ENCODE measurements at regions not wholly inside any gene's neighbourhood (a gene's known extent, or its start where the extent isn't known, plus 50 kb on each side); places are given as distances from the start of the nearest gene placed in this dataset.

DNA sequence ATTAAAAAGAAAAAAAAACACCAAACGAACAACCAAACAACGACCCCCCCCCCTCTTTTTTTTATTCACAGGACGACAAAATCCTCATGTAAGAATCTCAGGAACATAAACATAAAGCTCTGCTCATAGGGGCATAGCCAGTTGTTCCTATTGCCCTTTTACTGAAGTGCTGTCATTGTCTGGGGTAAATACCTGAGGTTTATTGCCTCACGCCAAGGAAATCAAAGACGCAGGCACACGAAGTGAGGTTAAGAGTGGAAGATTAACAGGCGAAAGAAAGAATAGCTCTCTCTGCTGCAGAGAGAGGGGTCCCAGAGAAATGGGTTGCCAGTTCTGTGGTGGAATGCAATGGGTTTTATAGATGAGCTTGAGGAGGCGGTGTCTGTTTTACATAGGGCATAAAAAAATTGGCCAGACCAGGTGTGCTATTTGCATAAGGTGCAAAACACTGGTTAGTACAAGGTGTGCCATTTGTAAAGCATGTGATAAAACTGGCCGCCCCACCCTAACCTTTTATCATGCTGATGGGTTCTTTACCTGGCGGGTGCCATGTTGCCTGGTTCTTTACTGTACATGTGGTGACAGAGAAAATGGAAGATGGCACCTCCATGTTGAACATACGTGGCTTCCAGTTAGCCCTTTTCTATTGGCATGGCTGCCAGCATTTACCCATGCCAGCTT is 257.6 kb upstream of the ZPLD1 start:
- POLR2A ChIA-PET = no interaction called here

DNA sequence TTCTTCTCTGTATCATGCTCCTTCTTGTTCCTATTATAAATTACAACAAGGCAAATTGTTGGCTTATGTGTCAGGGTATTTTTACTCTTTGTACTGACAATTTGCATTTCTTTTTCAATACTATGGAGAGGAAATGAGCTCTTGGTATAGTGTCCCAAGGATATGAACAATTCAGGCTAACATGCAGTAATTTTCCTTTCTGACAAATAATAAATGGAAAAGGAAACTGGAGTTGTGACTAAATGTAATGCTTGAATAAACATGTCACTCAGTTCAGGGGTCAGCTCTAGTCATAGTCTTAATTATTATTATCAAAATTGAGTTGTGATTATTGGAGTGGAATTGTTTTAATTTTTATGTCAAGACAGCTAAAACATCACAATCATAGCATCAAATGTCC is 256.0 kb upstream of the ZPLD1 start:
- CTCF ChIA-PET = interaction anchor here (0.7 to 1.5 kb wide), 2 partner anchors 46 to 338 kb away, joined by 3 to 5 read pairs; no protein-coding TSS in a partner anchor
- Histone ChIP-seq H3K27ac (ENCODE audit: low read depth in 2 of 2, low read length in 1 of 2) (peak overlapping the region; percentile 90 to 95; a peak in 3 of 4 replicates), H3K4me1 (ENCODE audit: control insufficient read depth in 1 of 2, insufficient read depth in 2 of 2, low read depth in 1 of 2, low read length in 1 of 2) (peaks cover 30 to 52% of the 10 kb centered on the region in 2 experiments), H3K9me3 (no peaks in the 10 kb centered on the region), H3K36me3 (replicated peaks in 1 of 2; ENCODE audit: control insufficient read depth in 1 of 2, insufficient read depth in 2 of 2, low read length in 1 of 2) (no peaks in the 10 kb centered on the region), H3K9ac (peak overlapping the region; percentile 75; the same call in 1 of the 2 replicates), H2AFZ (ENCODE audit: low read depth) (no peak overlapping the region; the same call in 1 of the 2 replicates), H3F3A (replicated peaks; ENCODE audit: insufficient read depth) (peaks cover 36% of the 10 kb centered on the region), H3K4me2 (peak overlapping the region; percentile 63; the same call in 1 of the 2 replicates), H4K20me1 (ENCODE audit: insufficient read depth) (no peaks in the 10 kb centered on the region), H3K27me3 (ENCODE audit: insufficient read depth) (no peaks in the 10 kb centered on the region), H3K79me2 (ENCODE audit: insufficient read depth) (no peaks in the 10 kb centered on the region), H3K4me3 (ENCODE audit: low read depth in 2 of 2, low read length in 1 of 2) (no peak overlapping the region), H3K9me2 (no peaks in the 10 kb centered on the region)
- POLR2A ChIA-PET = no interaction called here
- DNase-seq = no peak
- TF ChIP-seq, protein P1, sequence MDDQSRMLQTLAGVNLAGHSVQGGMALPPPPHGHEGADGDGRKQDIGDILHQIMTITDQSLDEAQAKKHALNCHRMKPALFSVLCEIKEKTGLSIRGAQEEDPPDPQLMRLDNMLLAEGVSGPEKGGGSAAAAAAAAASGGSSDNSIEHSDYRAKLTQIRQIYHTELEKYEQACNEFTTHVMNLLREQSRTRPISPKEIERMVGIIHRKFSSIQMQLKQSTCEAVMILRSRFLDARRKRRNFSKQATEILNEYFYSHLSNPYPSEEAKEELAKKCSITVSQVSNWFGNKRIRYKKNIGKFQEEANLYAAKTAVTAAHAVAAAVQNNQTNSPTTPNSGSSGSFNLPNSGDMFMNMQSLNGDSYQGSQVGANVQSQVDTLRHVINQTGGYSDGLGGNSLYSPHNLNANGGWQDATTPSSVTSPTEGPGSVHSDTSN (IDR thresholded peaks at IDR 0.05) = no peak
- 0 out of 2 replicates have a peak, but pooled peaks have one; percentile 8 for TF ChIP-seq RXRA (IDR thresholded peaks at IDR 0.05; ENCODE audit: borderline replicate concordance, low read depth)
- no peak for TF ChIP-seq EP300 (IDR thresholded peaks at IDR 0.05; ENCODE audit: borderline replicate concordance in 1 of 2, low read depth in 1 of 2, low read length in 1 of 2)
- TF ChIP-seq, protein P2, sequence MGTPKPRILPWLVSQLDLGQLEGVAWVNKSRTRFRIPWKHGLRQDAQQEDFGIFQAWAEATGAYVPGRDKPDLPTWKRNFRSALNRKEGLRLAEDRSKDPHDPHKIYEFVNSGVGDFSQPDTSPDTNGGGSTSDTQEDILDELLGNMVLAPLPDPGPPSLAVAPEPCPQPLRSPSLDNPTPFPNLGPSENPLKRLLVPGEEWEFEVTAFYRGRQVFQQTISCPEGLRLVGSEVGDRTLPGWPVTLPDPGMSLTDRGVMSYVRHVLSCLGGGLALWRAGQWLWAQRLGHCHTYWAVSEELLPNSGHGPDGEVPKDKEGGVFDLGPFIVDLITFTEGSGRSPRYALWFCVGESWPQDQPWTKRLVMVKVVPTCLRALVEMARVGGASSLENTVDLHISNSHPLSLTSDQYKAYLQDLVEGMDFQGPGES (IDR thresholded peaks at IDR 0.05; ENCODE audit: low read depth, low read length) = no peak

More for the DNA sequence above, 257.6 kb upstream of the ZPLD1 start:
- Histone ChIP-seq H3K27ac (ENCODE audit: low read depth in 2 of 2, low read length in 1 of 2) (no peak overlapping the region), H3K4me2 (no peak overlapping the region), H3F3A (replicated peaks; ENCODE audit: insufficient read depth) (peaks cover 36% of the 10 kb centered on the region), H3K9me2 (no peaks in the 10 kb centered on the region), H3K27me3 (ENCODE audit: insufficient read depth) (no peaks in the 10 kb centered on the region), H3K4me1 (ENCODE audit: control insufficient read depth in 1 of 2, insufficient read depth in 2 of 2, low read depth in 1 of 2, low read length in 1 of 2) (peaks cover 19 to 46% of the 10 kb centered on the region in 2 experiments; a peak in 3 of 4 replicates), H4K20me1 (ENCODE audit: insufficient read depth) (no peaks in the 10 kb centered on the region), H3K9me3 (no peaks in the 10 kb centered on the region), H3K79me2 (ENCODE audit: insufficient read depth) (no peaks in the 10 kb centered on the region), H3K9ac (no peak overlapping the region), H3K36me3 (replicated peaks in 1 of 2; ENCODE audit: control insufficient read depth in 1 of 2, insufficient read depth in 2 of 2, low read length in 1 of 2) (no peaks in the 10 kb centered on the region), H3K4me3 (ENCODE audit: low read depth in 2 of 2, low read length in 1 of 2) (no peak overlapping the region), H2AFZ (ENCODE audit: low read depth) (no peak overlapping the region)
- TF ChIP-seq RAD21 (IDR thresholded peaks at IDR 0.05; ENCODE audit: low read length) (no peak), NFIC (IDR thresholded peaks at IDR 0.05; ENCODE audit: borderline replicate concordance) (no peak)
- CTCF ChIA-PET = interaction anchor here (1.2 to 1.5 kb wide), 2 partner anchors 14 to 48 kb away, joined by 4 read pairs; no protein-coding TSS in a partner anchor
- WGBS (ENCODE audit: low lambda C conversion rate) = 88% methylated on average over 11 of the region's 11 CpGs
- DNase-seq = no peak
